ENCODE measurements at regions not wholly inside any gene's neighbourhood (a gene's known extent, or its start where the extent isn't known, plus 50 kb on each side); places are given as distances from the start of the nearest gene placed in this dataset.

DNA sequence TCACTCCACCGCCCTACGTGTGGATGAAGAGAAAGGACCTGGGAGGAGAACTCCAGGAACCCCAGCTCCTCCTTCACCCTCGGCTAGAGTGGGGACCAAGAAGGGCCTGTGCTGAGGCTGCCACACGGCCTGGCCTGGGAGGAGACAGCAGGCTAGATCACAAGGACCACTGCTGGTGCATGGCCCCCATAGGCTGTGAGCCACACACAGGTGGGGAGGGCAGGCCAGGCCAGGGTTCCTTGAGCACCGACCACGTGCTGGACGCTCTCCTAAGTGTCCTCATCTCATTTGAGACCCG, 1392.4 kb downstream of the TBC1D22A start:
- TF ChIP-seq, protein P1, sequence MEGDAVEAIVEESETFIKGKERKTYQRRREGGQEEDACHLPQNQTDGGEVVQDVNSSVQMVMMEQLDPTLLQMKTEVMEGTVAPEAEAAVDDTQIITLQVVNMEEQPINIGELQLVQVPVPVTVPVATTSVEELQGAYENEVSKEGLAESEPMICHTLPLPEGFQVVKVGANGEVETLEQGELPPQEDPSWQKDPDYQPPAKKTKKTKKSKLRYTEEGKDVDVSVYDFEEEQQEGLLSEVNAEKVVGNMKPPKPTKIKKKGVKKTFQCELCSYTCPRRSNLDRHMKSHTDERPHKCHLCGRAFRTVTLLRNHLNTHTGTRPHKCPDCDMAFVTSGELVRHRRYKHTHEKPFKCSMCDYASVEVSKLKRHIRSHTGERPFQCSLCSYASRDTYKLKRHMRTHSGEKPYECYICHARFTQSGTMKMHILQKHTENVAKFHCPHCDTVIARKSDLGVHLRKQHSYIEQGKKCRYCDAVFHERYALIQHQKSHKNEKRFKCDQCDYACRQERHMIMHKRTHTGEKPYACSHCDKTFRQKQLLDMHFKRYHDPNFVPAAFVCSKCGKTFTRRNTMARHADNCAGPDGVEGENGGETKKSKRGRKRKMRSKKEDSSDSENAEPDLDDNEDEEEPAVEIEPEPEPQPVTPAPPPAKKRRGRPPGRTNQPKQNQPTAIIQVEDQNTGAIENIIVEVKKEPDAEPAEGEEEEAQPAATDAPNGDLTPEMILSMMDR (IDR thresholded peaks at IDR 0.05) = no peak
- TF ChIP-seq EZH2 (IDR thresholded peaks at IDR 0.05; ENCODE audit: borderline replicate concordance, insufficient read depth, low read depth, low read length, poor library complexity, severe bottlenecking) = no peak
